Upper lobe of left lung (tissue), 4 donors: ENCODE measurements at regions not wholly inside any gene's neighbourhood (a gene's known extent, or its start where the extent isn't known, plus 50 kb on each side); places are given as distances from the start of the nearest gene placed in this dataset.

ENCODE experiments used
- POLR2AphosphoS5 ChIP-seq, 2 donors: sonication (generic); formaldehyde crosslinking; IDR thresholded peaks; one replicate each; pipeline ENCODE4 v1.5.1; 2017; ENCODE audit warnings: antibody characterized with exemption in 2 of 2
- TF ChIP-seq, protein P1 (sequence below), 6 experiments: fragments of 450-650 bp in 4 of 6; fragments of 200-600 bp in 2 of 6; sonication (generic) in 2 of 6; IDR thresholded peaks; one replicate each; pipeline ENCODE4 v1.5.1; 2016 to 2019; ENCODE audit warnings: antibody characterized with exemption in 6 of 6

GRCh38 chr2:198595721-198596120 is 791.3 kb downstream of the PLCL1 start:
- TF ChIP-seq, protein P1, sequence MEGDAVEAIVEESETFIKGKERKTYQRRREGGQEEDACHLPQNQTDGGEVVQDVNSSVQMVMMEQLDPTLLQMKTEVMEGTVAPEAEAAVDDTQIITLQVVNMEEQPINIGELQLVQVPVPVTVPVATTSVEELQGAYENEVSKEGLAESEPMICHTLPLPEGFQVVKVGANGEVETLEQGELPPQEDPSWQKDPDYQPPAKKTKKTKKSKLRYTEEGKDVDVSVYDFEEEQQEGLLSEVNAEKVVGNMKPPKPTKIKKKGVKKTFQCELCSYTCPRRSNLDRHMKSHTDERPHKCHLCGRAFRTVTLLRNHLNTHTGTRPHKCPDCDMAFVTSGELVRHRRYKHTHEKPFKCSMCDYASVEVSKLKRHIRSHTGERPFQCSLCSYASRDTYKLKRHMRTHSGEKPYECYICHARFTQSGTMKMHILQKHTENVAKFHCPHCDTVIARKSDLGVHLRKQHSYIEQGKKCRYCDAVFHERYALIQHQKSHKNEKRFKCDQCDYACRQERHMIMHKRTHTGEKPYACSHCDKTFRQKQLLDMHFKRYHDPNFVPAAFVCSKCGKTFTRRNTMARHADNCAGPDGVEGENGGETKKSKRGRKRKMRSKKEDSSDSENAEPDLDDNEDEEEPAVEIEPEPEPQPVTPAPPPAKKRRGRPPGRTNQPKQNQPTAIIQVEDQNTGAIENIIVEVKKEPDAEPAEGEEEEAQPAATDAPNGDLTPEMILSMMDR (IDR thresholded peaks at IDR 0.05), result no peak
- TF ChIP-seq POLR2AphosphoS5 (IDR thresholded peaks at IDR 0.05), result no peak
